GM19238 (cell line): ENCODE measurements at regions not wholly inside any gene's neighbourhood (a gene's known extent, or its start where the extent isn't known, plus 50 kb on each side); places are given as distances from the start of the nearest gene placed in this dataset.
A peak's percentile ranks its signal among the peaks of the same experiment; 100 is the strongest.
"Not testable (repeated sequence)": the region's sequence is repeated elsewhere in the genome, so short reads cannot be mapped to it uniquely, and the experiment has no call there.

Source experiments
- DNase-seq: peaks from one replicate; pipeline ENCODE4 v3.0.0; 2011; ENCODE audit warnings: low spot score; ENCODE audit not compliant: insufficient read length

DNA sequence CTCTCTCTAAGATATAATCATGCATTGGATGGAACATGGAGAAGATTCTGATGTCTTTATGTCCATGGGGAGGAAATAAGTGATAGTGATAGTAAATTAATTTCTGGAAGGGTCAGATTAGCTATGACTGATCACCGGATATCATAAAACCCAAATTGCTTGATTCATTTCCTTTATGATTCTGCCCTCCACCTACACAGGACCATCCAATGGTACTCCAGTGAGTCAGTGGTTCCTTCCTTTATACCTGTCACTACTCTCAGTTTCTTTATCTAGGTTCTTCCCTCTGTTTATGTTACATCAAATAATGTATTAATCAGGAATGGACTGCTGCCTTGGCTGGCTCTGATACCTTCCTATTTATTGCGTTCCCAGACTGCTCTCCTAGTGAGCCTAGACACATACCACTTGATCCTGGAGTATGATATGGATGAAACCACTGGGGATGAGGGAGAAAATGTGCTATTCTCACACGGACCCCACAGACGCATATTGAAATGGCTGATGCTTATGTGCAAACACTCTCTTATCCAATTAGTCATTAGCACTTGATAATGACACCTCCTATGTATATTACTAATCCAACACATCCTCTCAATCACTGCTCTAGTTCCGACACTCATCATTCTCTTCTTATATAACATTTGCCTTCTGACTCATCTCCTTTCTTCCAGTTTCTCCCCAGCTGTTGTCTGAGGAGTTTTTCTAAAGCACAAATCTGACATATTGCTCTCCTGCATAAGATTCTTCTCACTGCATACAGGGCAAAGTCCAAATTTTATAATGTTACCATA, 315.6 kb downstream of the INSIG2 start:
- DNase-seq, result no peak

- no peak for DNase-seq
Measured at GRCh38 chr2:118388771-118389170, 300.5 kb downstream of the INSIG2 start.

DNA sequence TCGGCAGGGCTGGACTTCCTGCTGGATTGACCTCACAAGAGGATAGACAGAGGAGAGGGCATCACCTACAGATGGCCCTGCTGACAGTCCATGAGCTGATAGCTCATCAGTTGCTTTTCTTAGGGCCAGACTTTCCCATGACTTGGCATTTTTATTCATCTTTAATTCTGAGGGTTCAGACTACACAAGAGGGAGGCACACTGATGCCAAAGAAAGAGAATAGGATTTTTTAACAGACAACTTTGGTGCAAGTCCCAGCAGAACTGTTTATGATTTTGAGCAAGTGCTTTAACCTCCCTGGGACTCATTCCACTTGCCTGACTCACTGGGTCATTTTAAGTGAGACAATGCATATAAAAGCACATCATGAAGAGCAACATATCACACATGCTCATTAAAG, 299.2 kb downstream of the INSIG2 start:
- no peak for DNase-seq

- no peak for DNase-seq
Measured at GRCh38 chr2:118386641-118387302, 298.5 kb downstream of the INSIG2 start.

- no peak for DNase-seq
Measured at GRCh38 chr2:118380915-118381653, 292.8 kb downstream of the INSIG2 start.

DNA sequence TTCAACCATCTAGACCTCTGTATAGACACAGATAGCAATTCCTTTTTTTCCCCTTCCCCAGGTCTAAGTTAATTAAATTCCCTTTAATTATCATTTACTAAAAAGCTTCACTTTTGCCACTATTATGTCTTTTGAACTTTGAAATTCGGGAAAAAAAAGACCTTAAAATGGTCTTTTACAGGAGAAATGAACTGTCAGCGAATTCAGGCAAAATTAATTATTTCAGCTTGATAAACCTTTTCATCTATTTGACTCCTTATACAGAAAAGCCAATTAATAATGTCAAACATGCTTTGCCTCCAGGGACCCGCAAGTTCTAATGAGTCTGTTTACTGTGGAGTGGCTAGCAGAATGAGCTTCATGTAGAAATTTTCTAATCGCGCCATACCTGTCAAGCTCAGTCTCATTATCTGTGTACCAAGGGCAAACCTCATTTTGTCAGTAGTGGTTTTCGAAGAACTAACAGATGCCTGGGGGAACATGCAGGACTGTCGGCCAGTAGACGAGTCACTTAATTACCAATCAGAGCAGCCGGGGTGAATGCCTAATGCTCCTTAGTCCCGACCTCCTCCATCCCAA, 287.7 kb downstream of the INSIG2 start:
- no peak for DNase-seq

DNA sequence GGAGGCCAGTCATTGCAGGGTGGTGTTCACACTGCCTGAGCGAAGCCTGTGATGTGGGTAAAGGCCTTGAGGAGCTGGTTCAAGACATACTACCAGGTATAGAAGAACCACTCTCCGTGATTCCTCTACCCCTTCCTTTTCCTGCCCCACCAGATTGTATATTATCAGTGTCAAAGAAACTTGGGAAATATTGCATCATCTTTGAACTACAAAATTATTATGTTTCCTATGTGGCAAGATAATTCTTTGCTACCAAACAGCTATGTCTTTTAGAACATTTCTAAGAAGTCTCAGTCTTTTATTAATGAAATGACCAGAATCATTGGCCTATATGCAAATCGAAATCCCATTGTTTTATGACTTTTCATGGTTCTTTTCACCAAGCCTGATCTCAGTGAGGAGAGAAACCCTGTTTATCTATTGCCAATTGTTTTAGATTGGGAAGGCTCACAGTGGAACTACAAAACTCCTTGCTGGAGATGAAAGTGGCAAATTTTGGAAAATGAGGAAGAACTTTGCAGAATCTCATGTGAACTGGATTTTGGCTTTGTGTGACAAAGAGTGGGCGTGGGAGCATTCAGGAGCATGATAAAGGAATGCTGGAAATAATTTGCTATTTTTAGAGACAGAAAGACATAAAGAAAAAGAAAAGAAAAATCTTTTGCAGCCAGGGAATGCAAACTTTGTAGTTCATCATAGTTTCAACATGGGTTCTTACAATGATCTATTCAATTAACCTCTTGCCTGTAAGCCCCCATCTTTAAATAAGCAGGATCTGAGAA, 286.9 kb downstream of the INSIG2 start:
- no peak for DNase-seq

DNA sequence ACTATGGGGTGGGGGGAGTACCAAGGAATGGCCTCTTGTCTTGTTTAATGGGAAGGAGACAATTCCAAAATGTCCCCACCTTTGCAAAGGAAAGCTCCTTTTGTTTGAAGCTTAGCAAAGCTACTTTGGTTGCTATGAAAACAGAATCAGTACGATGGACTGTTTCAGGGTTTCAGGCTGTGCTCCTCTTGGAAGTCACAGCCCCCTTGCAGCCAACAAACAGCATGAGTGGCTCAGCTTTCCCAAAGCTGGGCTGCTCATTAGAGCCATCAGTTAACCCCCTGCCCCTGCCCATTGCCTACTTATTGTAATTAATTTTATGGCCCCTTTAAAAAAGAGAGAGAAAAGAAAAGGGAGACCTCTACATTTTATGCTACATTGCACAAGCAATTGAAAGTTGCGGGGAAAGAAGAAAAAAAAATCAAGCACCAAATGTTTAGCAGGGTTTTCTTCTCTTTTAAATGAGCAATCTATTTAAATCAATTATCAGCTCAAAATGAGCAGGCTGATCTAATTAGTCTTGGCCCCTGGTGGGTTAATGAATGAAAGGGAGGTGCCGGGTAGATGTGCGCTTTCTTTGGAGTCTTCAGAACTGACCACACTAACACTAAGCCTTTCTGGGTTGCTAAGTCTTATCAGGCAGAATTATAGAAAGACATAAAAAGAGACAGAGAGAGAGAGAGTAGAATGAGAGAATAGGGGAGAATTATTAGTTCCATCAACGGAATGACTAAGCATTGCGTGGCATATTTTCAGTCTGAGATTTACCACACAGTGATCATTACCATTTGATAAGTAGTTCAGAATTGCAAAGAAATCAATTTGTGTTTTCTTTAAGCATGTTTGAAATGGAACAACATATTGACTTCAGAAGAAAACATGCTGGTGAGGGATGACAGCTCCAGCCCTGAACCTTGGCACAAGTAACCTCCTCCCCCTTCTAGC, 284.9 kb downstream of the INSIG2 start:
- no peak for DNase-seq

GRCh38 chr2:118371515-118371914, 283.2 kb downstream of the INSIG2 start:
- DNase-seq, result peak; percentile 10

GRCh38 chr2:118369521-118369920, 281.2 kb downstream of the INSIG2 start:
- not testable (repeated sequence) for DNase-seq

DNA sequence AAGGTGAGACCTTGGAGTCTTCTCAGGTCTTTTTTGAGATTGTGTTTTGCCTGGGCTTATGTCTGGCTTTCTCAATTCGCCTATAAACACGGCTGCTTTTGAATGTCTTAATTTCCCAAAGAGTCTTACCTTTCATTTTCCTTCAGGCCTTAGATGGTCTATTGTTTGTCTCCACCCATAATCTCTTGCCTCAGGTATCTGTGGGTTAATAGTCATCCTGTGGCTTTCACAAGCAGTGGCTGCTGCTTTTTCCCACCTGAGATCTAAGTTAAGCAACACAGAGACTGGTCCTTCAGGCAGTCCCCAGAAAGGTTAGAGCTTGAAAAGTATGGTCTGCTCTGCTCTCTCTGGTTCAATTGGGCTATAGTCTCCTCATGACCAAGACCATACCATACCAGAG, 275.3 kb downstream of the INSIG2 start:
- no peak for DNase-seq

- DNase-seq, result no peak
Measured at GRCh38 chr2:118356051-118356450, 267.8 kb downstream of the INSIG2 start.

GRCh38 chr2:118351796-118352195, 263.5 kb downstream of the INSIG2 start:
- DNase-seq, result no peak

- no peak for DNase-seq
Measured at GRCh38 chr2:118350621-118351020, 262.4 kb downstream of the INSIG2 start.

- DNase-seq, result no peak
Measured at GRCh38 chr2:118349365-118349764, 261.1 kb downstream of the INSIG2 start.

- DNase-seq, result no peak
Measured at GRCh38 chr2:118348380-118349034, 260.2 kb downstream of the INSIG2 start.

GRCh38 chr2:118345465-118345864, 257.2 kb downstream of the INSIG2 start:
- no peak for DNase-seq

GRCh38 chr2:118340103-118340502, 251.8 kb downstream of the INSIG2 start:
- no peak for DNase-seq

DNA sequence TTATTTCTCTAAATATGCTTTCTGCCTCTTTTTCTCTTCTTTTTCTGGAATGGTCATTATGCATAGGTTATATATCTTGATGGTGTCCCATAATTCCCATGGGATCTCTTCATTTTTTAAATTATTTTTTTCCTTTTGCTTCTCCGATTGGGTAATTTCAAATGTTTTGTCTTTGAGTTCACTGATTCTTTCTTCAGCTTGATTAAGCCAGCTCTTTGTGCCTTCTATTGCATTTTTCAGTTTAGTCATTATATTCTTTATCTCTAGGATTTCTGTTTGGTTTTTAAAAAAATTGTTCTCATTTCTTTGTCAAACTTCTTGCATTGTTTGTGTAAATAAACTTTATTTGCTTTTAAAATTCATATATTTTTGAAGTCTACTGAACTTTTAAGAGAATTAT, 251.1 kb downstream of the INSIG2 start:
- DNase-seq, result no peak
